Hematopoietic multipotent progenitor cell (in vitro differentiated cells): ENCODE measurements at regions not wholly inside any gene's neighbourhood (a gene's known extent, or its start where the extent isn't known, plus 50 kb on each side); places are given as distances from the start of the nearest gene placed in this dataset.
"Not testable (repeated sequence)": the region's sequence is repeated elsewhere in the genome, so short reads cannot be mapped to it uniquely, and the experiment has no call there.

Source experiments
- DNase-seq, 3 donors: peaks; one replicate each; pipeline ENCODE4 v3.0.0-alpha.2; 2011 to 2015; ENCODE audit warnings: low read depth in 2 of 3, low spot score in 2 of 3

- no peak for DNase-seq
These were observed 483.4 kb upstream of the IRAK1BP1 start for GRCh38 chr6:78383968-78384367.

GRCh38 chr6:78386854-78387253, 480.5 kb upstream of the IRAK1BP1 start:
- DNase-seq: not testable (repeated sequence)

- no peak for DNase-seq
These were observed 477.3 kb upstream of the IRAK1BP1 start for GRCh38 chr6:78390066-78390465.

GRCh38 chr6:78397499-78397898, 469.9 kb upstream of the IRAK1BP1 start:
- DNase-seq: no peak

- DNase-seq: no peak
These were observed 469.1 kb upstream of the IRAK1BP1 start for GRCh38 chr6:78398292-78398691.

GRCh38 chr6:78400076-78400475, 467.3 kb upstream of the IRAK1BP1 start:
- no peak for DNase-seq

- no peak for DNase-seq
These were observed 440.0 kb upstream of the IRAK1BP1 start for GRCh38 chr6:78427386-78427785.

GRCh38 chr6:78430521-78430920, 436.8 kb upstream of the IRAK1BP1 start:
- no peak for DNase-seq

- DNase-seq: no peak
These were observed 431.7 kb upstream of the IRAK1BP1 start for GRCh38 chr6:78435671-78436070.

- DNase-seq: no peak
These were observed 431.0 kb upstream of the IRAK1BP1 start for GRCh38 chr6:78436335-78436734.

GRCh38 chr6:78438135-78438534, 429.2 kb upstream of the IRAK1BP1 start:
- DNase-seq: no peak

- no peak for DNase-seq
These were observed 406.6 kb upstream of the IRAK1BP1 start for GRCh38 chr6:78460711-78461110.

GRCh38 chr6:78462728-78463127, 404.6 kb upstream of the IRAK1BP1 start:
- no peak for DNase-seq

GRCh38 chr6:78465059-78465634, 402.2 kb upstream of the IRAK1BP1 start:
- DNase-seq: no peak

GRCh38 chr6:78476561-78476960, 390.8 kb upstream of the IRAK1BP1 start:
- DNase-seq: no peak

GRCh38 chr6:78482801-78483552, 384.4 kb upstream of the IRAK1BP1 start:
- DNase-seq: no peak

GRCh38 chr6:78483553-78484197, 383.7 kb upstream of the IRAK1BP1 start:
- DNase-seq: no peak

- no peak for DNase-seq
These were observed 382.9 kb upstream of the IRAK1BP1 start for GRCh38 chr6:78484198-78485064.

GRCh38 chr6:78487401-78487800, 379.9 kb upstream of the IRAK1BP1 start:
- no peak for DNase-seq

- DNase-seq: no peak
These were observed 377.5 kb upstream of the IRAK1BP1 start for GRCh38 chr6:78489874-78490273.

- no peak for DNase-seq
These were observed 374.9 kb upstream of the IRAK1BP1 start for GRCh38 chr6:78492351-78493017.
